HepG2 (cell line): ENCODE measurements at regions not wholly inside any gene's neighbourhood (a gene's known extent, or its start where the extent isn't known, plus 50 kb on each side); places are given as distances from the start of the nearest gene placed in this dataset.

Experiments
- ATAC-seq: fragments of 200-7000 bp; cut with Tn5 transposase; 3 replicates; pipeline ENCODE4 v1.9.1; 2020; ENCODE audit warnings: mild to moderate bottlenecking, moderate library complexity
- BruUV-seq: library from RNA; stranded (reverse); fragments of 400-500 nt; replicated peaks from 2 replicates; lab custom pipeline; 2021; lab: Mats Ljungman, UMichigan
- CTCF ChIA-PET: fragments of 300-600 bp; formaldehyde crosslinking; extraction: SDS; loops from one replicate; lab custom pipeline; 2021; ENCODE audit warnings: low total read pairs, inconsistent platforms, low intra/inter-chr PET ratio; lab: Yijun Ruan, JAX
- POLR2A ChIA-PET: fragments of 350-600 bp; sonication (Branson Sonifier 250); formaldehyde crosslinking; loops from one replicate; lab custom pipeline; 2020; ENCODE audit warnings: antibody characterized with exemption, inconsistent platforms; lab: Yijun Ruan, JAX
- DNase-seq: peaks from one replicate; pipeline ENCODE4 v3.0.0-alpha.2; 2015; ENCODE audit warnings: low spot score
- FAIRE-seq: peaks from 3 replicates; lab custom pipeline; 2011; peaks lifted over from hg19 to GRCh38; lab: Jason Lieb, UNC
- H2AFZ ChIP-seq: one replicate; pipeline ENCODE4 v1.6.1; 2011; ENCODE audit warnings: low read length, inconsistent platforms
- H3K27ac ChIP-seq: fragments of 300-600 bp; 3 replicates; pipeline ENCODE4 v1.8.0; 2011; ENCODE audit warnings: mixed run types, mild to moderate bottlenecking, mixed read lengths, low read length, inconsistent platforms; ENCODE audit not compliant: insufficient read depth; ENCODE audit errors: extremely low read length
- H3K27me3 ChIP-seq, 2 experiments: fragments of 200-600 bp in 1 of 2; 2 replicates in 1 of 2; 3 replicates in 1 of 2; pipeline versions ENCODE4 v1.6.0 to v1.8.0; 2011; ENCODE audit warnings: low read length in 2 of 2, mild to moderate bottlenecking in 2 of 2, moderate library complexity in 2 of 2, inconsistent platforms in 1 of 2; ENCODE audit not compliant: insufficient read depth in 2 of 2, control insufficient read depth in 1 of 2
- H3K36me3 ChIP-seq, 2 experiments: fragments of 200-600 bp in 1 of 2; replicated peaks in 1 of 2; 2 replicates in 1 of 2; 3 replicates in 1 of 2; pipeline versions ENCODE4 v1.5.1 to v1.8.0; 2011; ENCODE audit warnings: low read length in 2 of 2, inconsistent platforms in 1 of 2; ENCODE audit not compliant: insufficient read depth in 2 of 2, control insufficient read depth in 1 of 2
- H3K4me1 ChIP-seq: 2 replicates; pipeline ENCODE4 v1.5.1; 2012; ENCODE audit warnings: low read length, inconsistent platforms; ENCODE audit not compliant: insufficient read depth
- H3K4me2 ChIP-seq: 2 replicates; pipeline ENCODE4 v1.6.0; 2011; ENCODE audit warnings: low read depth, low read length, inconsistent platforms
- H3K4me3 ChIP-seq, 3 experiments: fragments of 200-600 bp in 1 of 3; sonication (generic), shearing (Covaris generic) in 1 of 3; replicated peaks in 1 of 3; 2 replicates each; pipeline ENCODE4 v1.5.1; 2011 to 2016; ENCODE audit warnings: low read length in 3 of 3, inconsistent platforms in 2 of 3, low read depth in 2 of 3, mild to moderate bottlenecking in 2 of 3, control low read depth in 1 of 3, mixed read lengths in 1 of 3; ENCODE audit not compliant: insufficient read depth in 1 of 3
- H3K79me2 ChIP-seq: one replicate; pipeline ENCODE4 v1.6.1; 2011; ENCODE audit warnings: low read length, inconsistent platforms; ENCODE audit not compliant: insufficient read depth
- H3K9ac ChIP-seq: 2 replicates; pipeline ENCODE4 v1.6.0; 2011; ENCODE audit warnings: mild to moderate bottlenecking, low read depth, low read length, inconsistent platforms; ENCODE audit not compliant: insufficient read depth
- H3K9me3 ChIP-seq: 2 replicates; pipeline ENCODE4 v1.5.1; 2012; ENCODE audit warnings: mild to moderate bottlenecking, low read length
- H4K20me1 ChIP-seq: 2 replicates; pipeline ENCODE4 v1.6.0; 2011; ENCODE audit warnings: inconsistent platforms, mild to moderate bottlenecking, low read length, moderate library complexity; ENCODE audit not compliant: insufficient read depth
- ARID2 ChIP-seq: sonication (generic); formaldehyde crosslinking; IDR thresholded peaks from 2 replicates; pipeline ENCODE4 v1.8.1; 2022; ENCODE audit warnings: mild to moderate bottlenecking, missing genetic modification reagents, borderline replicate concordance
- ASH2L ChIP-seq: fragments of 300-600, 200-600 bp; sonication (generic); IDR thresholded peaks from 2 replicates; pipeline ENCODE4 v1.7.0; 2017; ENCODE audit warnings: low read depth, mild to moderate bottlenecking, moderate library complexity, mixed read lengths, low read length; ENCODE audit not compliant: insufficient read length
- E2F5 ChIP-seq: sonication (generic); formaldehyde crosslinking; conservative IDR thresholded peaks from 2 replicates; pipeline ENCODE4 v1.4.0; 2020; ENCODE audit warnings: missing genetic modification reagents
- HNF4A ChIP-seq: sonication (generic); formaldehyde crosslinking; IDR thresholded peaks from 2 replicates; pipeline ENCODE4 v1.4.0; 2020; ENCODE audit warnings: missing genetic modification reagents
- HNF4G ChIP-seq, 2 experiments: sonication (generic) in 1 of 2; formaldehyde crosslinking in 1 of 2; IDR thresholded peaks; 2 replicates each; pipeline versions ENCODE4 v1.4.0 to v1.6.1; 2011 to 2020; ENCODE audit warnings: borderline replicate concordance in 2 of 2, low read depth in 2 of 2, mild to moderate bottlenecking in 2 of 2, low read length in 1 of 2, missing genetic modification reagents in 1 of 2, moderate library complexity in 1 of 2
- HOXA3 ChIP-seq: sonication (generic); formaldehyde crosslinking; IDR thresholded peaks from 2 replicates; pipeline ENCODE4 v1.5.0; 2020; ENCODE audit warnings: missing genetic modification reagents
- IKZF1 ChIP-seq: fragments of 450-650 bp; IDR thresholded peaks from 2 replicates; pipeline ENCODE4 v1.7.1; 2016
- ISL2 ChIP-seq: sonication (generic); formaldehyde crosslinking; IDR thresholded peaks from 2 replicates; pipeline ENCODE4 v1.5.0; 2020; ENCODE audit warnings: missing genetic modification reagents
- JARID2 ChIP-seq: sonication (generic); formaldehyde crosslinking; IDR thresholded peaks from 2 replicates; pipeline ENCODE4 v1.8.1; 2023; ENCODE audit warnings: missing genetic modification reagents, inconsistent platforms; ENCODE audit not compliant: insufficient replicate concordance
- ZFP36 ChIP-seq: fragments of 150-350 bp; IDR thresholded peaks from 2 replicates; pipeline ENCODE4 v1.6.1; 2018; ENCODE audit warnings: borderline replicate concordance, low read length, low read depth; ENCODE audit not compliant: partially characterized antibody
- ZMYM2 ChIP-seq: sonication (generic); formaldehyde crosslinking; IDR thresholded peaks from 2 replicates; pipeline ENCODE4 v1.8.0; 2022; ENCODE audit warnings: mild to moderate bottlenecking, missing genetic modification reagents
- ZNF367 ChIP-seq: sonication (generic); formaldehyde crosslinking; IDR thresholded peaks from 2 replicates; pipeline ENCODE4 v1.4.0; 2020; ENCODE audit warnings: missing genetic modification reagents, borderline replicate concordance
- ZNF564 ChIP-seq: sonication (generic); formaldehyde crosslinking; IDR thresholded peaks from 2 replicates; pipeline ENCODE4 v1.8.1; 2023; ENCODE audit warnings: mild to moderate bottlenecking, missing genetic modification reagents
- ZNF782 ChIP-seq: sonication (generic); formaldehyde crosslinking; IDR thresholded peaks from 2 replicates; pipeline ENCODE4 v1.4.0; 2020; ENCODE audit warnings: missing genetic modification reagents, mild to moderate bottlenecking, borderline replicate concordance
- ZZZ3 ChIP-seq: sonication (generic); formaldehyde crosslinking; IDR thresholded peaks from 2 replicates; pipeline ENCODE4 v1.4.0; 2020; ENCODE audit warnings: missing genetic modification reagents, mild to moderate bottlenecking, borderline replicate concordance
- WGBS: methylation state at CpG from one replicate; pipeline ENCODE4 v1.1.6; 2017; ENCODE audit warnings: low lambda C conversion rate; 5-methylcytosine and 5-hydroxymethylcytosine counted together
- in situ Hi-C: cut with HindIII; loops from 2 replicates; pipeline ENCODE4 v1.10.0; 2017; ENCODE audit warnings: low pct_unique_long_range_greater_than_20kb; ENCODE audit not compliant: extremely low pct_ligation_motif_present
- intact Hi-C: fragments of 100-400 bp; cut with micrococcal nuclease; formaldehyde crosslinking; loops from one replicate; pipeline ENCODE4 v1.10.0; 2022; ENCODE audit not compliant: unreplicated experiment
- TF ChIP-seq, protein P1 (sequence below): conservative IDR thresholded peaks from 2 replicates; pipeline ENCODE4 v1.6.1; 2018; ENCODE audit warnings: missing genetic modification reagents
- TF ChIP-seq, protein P2 (sequence below): sonication (generic); formaldehyde crosslinking; IDR thresholded peaks from 2 replicates; pipeline ENCODE4 v1.5.0; 2020; ENCODE audit warnings: missing genetic modification reagents

- in situ Hi-C loops (loop anchor here (10.0 kb wide), 1 partner anchor 229 kb away; no protein-coding TSS in a partner anchor), intact Hi-C loops (no loop called here)
- H2AFZ ChIP-seq, result no peak overlapping the region
- H3K79me2 ChIP-seq, result no peaks in the 10 kb centered on the region
- no peaks in the 10 kb centered on the region for H3K9me3 ChIP-seq
- H3K27ac ChIP-seq, result no peak overlapping the region
- 33% methylated on average over 2 of the region's 2 CpGs for WGBS
- no peak overlapping the region for H3K9ac ChIP-seq
- ChIA-PET CTCF (interaction anchor here (1.7 kb wide), 1 partner anchor 442 kb away, joined by 5 read pairs; no protein-coding TSS in a partner anchor), POLR2A (no interaction called here)
- TF ChIP-seq, protein P1, sequence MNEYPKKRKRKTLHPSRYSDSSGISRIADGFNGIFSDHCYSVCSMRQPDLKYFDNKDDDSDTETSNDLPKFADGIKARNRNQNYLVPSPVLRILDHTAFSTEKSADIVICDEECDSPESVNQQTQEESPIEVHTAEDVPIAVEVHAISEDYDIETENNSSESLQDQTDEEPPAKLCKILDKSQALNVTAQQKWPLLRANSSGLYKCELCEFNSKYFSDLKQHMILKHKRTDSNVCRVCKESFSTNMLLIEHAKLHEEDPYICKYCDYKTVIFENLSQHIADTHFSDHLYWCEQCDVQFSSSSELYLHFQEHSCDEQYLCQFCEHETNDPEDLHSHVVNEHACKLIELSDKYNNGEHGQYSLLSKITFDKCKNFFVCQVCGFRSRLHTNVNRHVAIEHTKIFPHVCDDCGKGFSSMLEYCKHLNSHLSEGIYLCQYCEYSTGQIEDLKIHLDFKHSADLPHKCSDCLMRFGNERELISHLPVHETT (CRISPR knock-in tag), result no peak
- TF ChIP-seq ZZZ3 (CRISPR knock-in tag), result no peak
- TF ChIP-seq ZNF367 (CRISPR knock-in tag), result no peak
- TF ChIP-seq, protein P2, sequence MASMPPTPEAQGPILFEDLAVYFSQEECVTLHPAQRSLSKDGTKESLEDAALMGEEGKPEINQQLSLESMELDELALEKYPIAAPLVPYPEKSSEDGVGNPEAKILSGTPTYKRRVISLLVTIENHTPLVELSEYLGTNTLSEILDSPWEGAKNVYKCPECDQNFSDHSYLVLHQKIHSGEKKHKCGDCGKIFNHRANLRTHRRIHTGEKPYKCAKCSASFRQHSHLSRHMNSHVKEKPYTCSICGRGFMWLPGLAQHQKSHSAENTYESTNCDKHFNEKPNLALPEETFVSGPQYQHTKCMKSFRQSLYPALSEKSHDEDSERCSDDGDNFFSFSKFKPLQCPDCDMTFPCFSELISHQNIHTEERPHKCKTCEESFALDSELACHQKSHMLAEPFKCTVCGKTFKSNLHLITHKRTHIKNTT, result no peak
- no peak for TF ChIP-seq HOXA3 (CRISPR knock-in tag)
- no peak for TF ChIP-seq JARID2 (CRISPR knock-in tag)
- TF ChIP-seq ASH2L, result no peak
- TF ChIP-seq E2F5 (CRISPR knock-in tag), result no peak
- TF ChIP-seq ZFP36, result no peak
- TF ChIP-seq ARID2 (CRISPR knock-in tag), result no peak
- TF ChIP-seq ISL2 (CRISPR knock-in tag), result no peak
- TF ChIP-seq HNF4G (IDR thresholded peaks at IDR 0.05; ENCODE audit: borderline replicate concordance, low read depth, low read length), result no peak
- TF ChIP-seq HNF4G (CRISPR knock-in tag; IDR thresholded peaks at IDR 0.05; ENCODE audit: borderline replicate concordance, low read depth), result no peak
- TF ChIP-seq ZNF782 (CRISPR knock-in tag), result no peak
- no peak for TF ChIP-seq ZMYM2 (CRISPR knock-in tag)
- no peak for TF ChIP-seq ZNF564 (CRISPR knock-in tag)
- no peak for TF ChIP-seq IKZF1
- no peak for TF ChIP-seq HNF4A (CRISPR knock-in tag)
- BruUV-seq, result no TSS peak
- no peaks in the 10 kb centered on the region for H3K36me3 ChIP-seq
- ATAC-seq (no peak), FAIRE-seq (no peak), DNase-seq (no peak)
- H3K4me2 ChIP-seq, result no peak overlapping the region
- H3K4me3 ChIP-seq, result no peak overlapping the region
- peaks cover 4% of the 10 kb centered on the region; the same call in 1 of the 2 replicates for H4K20me1 ChIP-seq
- H3K4me1 ChIP-seq, result peaks cover 8% of the 10 kb centered on the region; the same call in 1 of the 2 replicates
- peaks cover 0 to 19% of the 10 kb centered on the region in 2 experiments; a peak in 3 of 5 replicates for H3K27me3 ChIP-seq
These were observed 176.5 kb downstream of the IRF8 start for GRCh38 chr16:86075488-86075785.
